Activated CD4-positive, alpha-beta T cell treated with anti-CD3 and anti-CD28 coated beads, Interleukin-2, amount 50 U/mL, for 16 hours (primary cell): ENCODE measurements at regions not wholly inside any gene's neighbourhood (a gene's known extent, or its start where the extent isn't known, plus 50 kb on each side); places are given as distances from the start of the nearest gene placed in this dataset.
"Not testable (repeated sequence)": the region's sequence is repeated elsewhere in the genome, so short reads cannot be mapped to it uniquely, and the experiment has no call there.

ENCODE experiments used
- DNase-seq: peaks from one replicate; pipeline ENCODE4 v3.0.0-alpha.2; 2020

DNA sequence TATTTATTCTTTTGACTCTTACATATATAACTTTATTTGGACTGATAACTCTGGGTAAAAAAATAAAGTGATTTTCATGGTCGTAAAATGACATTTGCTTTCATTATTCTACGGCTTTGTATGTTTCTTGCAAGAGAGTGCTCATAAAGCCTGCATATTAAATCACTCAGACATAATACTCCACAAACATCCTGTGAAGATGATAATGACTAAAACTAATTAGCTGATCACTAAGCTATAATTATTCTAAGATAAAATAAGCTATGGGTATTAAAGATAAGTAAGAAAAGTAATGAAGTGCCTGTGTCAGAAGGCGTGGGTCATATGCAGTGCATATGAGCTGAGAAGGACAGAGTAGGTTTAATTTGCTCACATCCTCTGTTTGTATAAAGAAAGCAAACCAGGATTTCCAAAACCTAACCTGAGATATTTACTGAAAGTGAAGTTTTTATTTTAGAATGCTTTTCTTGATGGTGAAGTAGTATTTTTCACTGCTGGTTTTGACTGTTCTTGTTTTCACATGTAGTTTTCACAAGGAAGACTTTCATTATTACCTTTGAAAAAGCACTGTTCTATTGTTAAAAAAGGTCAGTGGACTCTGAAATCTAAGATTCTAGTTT lies 278.8 kb downstream of the AMY1C start:
- DNase-seq = no peak

GRCh38 chr1:104029456-104029970 lies 279.8 kb downstream of the AMY1C start:
- no peak for DNase-seq

DNA sequence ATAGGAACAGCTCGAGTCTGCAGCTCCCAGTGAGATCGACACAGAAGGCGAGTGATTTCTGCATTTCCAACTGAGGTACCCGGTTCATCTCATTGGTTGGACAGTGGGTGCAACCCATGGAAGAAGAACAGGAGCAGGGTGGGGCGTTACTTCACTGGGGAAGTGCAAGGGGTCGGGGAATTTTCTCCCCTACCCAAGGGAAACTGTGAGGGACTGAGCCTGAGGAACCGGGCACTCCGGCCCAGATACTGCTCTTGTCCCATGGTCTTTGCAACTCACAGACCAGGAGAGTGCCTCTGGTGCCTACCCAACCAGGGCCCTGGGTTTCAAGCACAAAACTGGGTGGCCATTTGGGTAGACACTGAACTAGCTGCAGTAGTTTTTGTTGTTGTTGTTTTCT lies 307.1 kb downstream of the AMY1C start:
- DNase-seq = no peak

GRCh38 chr1:104057219-104057898 lies 307.7 kb downstream of the AMY1C start:
- DNase-seq = not testable (repeated sequence)

- not testable (repeated sequence) for DNase-seq
Observed at GRCh38 chr1:104061637-104062036, 311.9 kb downstream of the AMY1C start.

DNA sequence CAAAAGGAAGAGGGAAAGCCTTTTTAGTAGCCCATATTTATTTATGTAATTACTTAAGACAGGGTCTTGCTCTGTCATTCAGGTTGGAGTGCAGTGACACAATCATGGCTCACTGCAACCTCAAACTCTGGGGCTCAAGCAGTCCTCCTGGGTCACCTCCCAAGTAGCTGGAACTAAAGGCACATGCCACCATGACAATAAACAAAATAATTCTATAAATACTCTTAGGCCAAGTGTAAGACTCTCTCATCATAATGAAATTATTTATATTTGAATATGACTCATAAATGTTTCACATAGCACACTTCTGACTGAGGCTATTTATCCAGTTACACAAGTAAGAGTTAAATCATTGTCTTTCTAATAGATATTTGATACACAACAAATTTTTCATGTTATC lies 314.7 kb downstream of the AMY1C start:
- DNase-seq = no peak

DNA sequence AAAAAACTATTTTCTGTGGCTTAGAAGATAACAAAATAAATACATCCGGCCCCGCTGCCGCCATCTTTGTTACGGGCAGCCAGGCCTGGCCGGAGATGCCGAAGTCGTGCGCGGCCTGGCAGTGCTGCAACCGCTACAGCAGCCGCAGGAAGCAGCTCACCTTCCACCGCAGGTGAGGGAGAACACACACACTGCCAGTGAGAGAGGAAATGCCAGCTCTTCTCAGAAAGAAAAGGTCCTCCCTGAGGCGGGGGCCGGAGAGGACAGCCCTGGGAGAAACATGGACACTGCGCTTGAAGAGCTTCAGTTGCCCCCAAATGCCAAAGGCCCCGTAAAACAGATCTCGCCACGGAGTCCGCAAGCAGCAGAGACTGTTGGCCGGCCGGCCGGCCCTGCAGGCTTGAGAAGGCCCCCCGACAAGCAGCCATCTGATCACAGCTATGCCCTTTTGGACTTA lies 323.2 kb downstream of the AMY1C start:
- DNase-seq = no peak

DNA sequence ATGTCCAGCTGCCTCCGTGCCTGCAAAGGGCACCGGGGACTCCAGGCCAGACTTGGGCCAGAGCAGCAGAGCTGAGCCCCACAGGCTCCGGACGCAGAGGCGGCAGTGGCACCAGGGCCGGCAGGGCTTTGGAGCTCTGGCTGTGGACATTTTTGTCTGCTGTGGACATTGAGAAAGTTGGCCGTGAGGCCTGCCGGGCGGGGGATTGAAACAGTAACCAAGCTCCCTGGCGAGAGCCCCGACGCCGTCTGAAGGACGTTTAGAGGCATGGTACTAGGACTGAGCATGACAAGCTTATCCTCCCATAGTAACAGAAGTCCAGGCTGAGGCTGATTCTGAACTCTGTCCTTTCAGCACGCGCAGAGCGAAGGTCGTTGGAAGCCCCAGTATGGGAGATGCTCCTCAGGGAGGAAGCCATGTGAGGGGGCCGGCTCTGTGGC lies 323.8 kb downstream of the AMY1C start:
- no peak for DNase-seq

DNA sequence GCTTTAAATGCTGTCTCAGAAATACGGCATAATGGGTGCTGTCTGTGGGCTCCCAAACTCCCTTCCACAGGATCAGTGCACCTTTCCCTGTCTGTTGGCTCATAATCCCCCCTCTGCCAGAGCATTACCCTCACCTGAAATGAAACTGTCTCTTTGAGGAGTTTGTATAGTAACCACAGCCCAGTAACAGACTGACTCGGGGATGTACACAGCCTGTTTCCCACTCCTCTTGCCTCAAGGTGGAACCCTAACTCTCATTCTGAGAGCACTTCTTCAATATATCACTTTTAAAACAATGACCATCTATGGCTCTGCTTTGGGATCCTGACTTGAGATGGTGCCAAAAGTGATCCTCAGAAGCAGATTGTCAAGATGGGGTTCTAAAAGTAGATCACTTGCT lies 332.5 kb downstream of the AMY1C start:
- DNase-seq = no peak

GRCh38 chr1:104084380-104084779 lies 334.7 kb downstream of the AMY1C start:
- no peak for DNase-seq

DNA sequence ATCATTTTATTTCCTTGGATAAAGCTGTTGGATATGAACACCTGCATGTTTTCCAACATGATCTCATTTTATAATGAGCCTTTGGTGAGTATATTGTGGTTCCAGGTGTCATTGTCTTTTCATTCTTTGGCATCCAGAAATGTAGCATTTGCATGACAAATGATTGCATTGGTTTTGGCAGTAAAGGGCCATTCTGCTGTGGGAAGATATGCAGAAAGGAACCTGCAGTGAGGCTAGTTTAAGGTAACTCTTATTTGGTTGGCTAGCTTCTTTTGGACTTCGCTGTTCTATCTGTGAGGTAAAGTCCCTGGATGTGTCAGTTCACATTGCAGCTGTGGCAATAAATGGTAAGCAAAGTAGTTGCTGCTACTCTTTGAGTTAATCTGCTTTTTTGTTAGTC lies 343.0 kb downstream of the AMY1C start:
- no peak for DNase-seq

DNA sequence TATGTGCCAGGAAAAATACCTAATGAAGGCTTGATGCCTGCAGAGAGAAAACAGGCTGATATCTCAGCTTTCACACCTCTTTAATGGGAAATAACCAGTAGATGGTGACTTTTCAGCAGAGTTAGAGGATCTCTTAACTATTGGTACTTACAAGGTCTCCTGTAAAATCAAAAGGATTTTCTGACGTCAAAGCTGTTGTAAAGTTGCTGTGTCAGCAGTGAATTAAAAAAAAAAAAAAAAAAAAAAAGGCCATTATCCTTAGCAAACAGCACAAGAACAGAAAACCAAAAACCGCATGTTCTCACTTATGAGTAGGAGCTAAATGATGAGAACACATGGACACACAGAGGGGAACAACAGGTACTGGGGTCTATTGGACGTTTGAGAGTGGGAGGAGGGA lies 349.1 kb downstream of the AMY1C start:
- DNase-seq = no peak

GRCh38 chr1:104100115-104100514 lies 350.4 kb downstream of the AMY1C start:
- no peak for DNase-seq

GRCh38 chr1:104105465-104105864 lies 355.8 kb downstream of the AMY1C start:
- no peak for DNase-seq

DNA sequence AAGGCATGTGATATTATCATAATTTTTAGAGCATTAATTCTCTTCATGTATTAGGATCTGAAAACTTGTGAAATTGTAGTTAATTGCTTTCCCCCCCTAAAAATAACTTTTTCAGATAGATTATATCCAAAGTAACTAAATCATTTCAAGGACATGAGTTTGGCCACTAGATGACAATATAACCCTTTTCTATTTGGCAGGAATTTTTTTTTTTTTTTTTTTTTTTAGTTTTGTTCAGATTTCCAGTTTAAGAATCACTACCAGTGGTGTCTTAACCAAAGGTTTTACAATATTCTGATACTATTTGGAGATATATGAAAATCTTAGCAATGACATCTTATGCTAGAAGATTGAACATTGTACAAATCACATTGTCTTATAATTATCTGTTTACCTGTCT lies 370.8 kb downstream of the AMY1C start:
- DNase-seq = no peak

GRCh38 chr1:104121271-104121670 lies 371.6 kb downstream of the AMY1C start:
- DNase-seq = no peak

DNA sequence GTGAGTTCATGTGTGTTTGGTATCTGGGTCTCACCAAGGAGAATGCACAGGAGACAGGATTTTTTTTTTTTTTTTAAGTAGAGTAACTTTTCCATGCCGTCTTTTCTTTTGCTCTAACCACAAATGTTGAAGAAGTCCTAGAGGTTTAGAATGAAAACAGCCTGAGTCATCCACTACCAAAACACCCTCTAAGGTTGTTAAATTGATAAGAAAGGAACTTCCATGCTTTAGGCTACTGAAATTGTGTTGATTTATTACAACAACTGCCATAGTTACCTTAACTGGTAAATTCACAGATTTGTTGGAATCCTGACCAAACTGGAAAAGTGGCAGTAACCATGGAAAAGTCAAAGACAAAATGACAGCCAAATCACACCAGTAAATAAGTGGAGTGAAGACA lies 375.6 kb downstream of the AMY1C start:
- no peak for DNase-seq

- no peak for DNase-seq
Observed at GRCh38 chr1:104125970-104126369, 376.3 kb downstream of the AMY1C start.

DNA sequence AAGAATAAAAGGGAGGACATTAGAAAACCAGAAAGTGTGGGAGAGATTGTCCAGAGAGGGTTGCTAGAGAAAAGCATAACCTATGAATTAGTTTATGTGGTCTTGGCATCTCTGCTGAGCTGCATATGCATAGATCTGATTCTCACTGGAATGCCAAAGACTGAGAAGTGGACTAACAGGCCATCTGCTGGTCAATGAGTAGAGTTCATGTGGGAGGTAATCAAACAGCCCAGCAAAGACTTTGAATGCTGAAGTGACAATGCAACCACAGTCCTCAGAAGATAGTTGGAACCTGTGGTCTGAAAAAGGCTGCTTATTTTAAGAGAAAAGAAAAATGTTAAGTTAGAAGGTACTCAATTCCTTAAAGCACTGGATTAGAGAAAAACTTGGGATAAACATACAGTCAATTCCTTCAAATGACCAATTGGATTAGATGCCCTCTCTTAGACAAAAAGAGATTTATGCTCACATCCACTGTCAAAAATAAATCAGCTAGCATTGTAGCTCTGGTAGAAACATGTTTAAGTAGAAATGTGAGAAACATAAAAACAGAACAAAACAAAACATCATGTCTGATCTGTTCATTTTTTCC lies 382.8 kb downstream of the AMY1C start:
- peak; percentile 0 for DNase-seq

- DNase-seq = not testable (repeated sequence)
Observed at GRCh38 chr1:104135036-104135435, 385.3 kb downstream of the AMY1C start.

DNA sequence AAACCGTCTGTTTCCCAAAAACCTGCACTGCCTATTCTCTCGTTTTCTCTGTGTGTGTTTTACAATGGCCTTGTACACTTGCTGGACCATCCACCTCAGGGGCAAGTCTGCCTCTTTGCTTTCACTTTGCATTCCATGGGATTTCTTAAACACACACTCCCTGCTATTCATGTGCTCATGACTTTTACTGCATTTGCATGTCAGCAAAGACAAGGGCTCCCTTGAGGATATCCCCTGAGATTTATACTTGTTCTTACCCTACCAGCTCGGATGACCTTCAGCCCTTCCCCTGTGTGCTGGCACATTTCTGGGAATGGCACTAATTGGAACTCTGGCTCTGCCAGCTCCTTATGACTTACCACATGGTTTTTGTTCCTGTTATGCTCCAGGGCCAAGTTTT lies 386.9 kb downstream of the AMY1C start:
- DNase-seq = no peak

GRCh38 chr1:104156738-104157137 lies 407.0 kb downstream of the AMY1C start:
- no peak for DNase-seq

DNA sequence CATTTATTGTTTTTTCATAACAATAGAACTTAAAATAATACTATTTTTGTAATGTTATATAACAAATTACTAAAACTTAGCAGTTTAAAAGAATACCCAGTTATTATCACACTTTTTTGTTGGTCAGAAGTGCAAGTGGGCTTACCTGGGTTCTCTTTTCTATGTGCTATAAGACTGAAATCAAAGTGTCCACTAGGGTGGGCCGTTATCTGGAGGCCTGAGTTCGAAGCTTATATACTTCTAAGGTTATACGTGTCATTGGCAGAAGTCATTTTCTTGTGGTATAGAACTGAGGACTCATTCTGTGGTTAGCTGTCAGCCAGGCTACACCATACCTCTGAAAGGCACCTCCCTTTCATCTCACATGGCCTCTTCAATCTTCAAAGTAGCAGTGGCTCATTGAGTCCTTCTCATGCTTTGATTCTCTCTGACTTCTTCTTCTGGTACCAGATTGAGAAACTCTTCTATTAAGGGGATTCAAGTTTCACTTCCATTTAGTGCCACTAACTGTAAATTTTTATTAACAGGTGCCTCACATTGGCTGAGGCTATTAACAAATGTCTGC lies 414.3 kb downstream of the AMY1C start:
- DNase-seq = no peak

GRCh38 chr1:104172243-104172681 lies 422.6 kb downstream of the AMY1C start:
- DNase-seq = no peak
